Uterus (tissue), 3 donors: ENCODE measurements at regions not wholly inside any gene's neighbourhood (a gene's known extent, or its start where the extent isn't known, plus 50 kb on each side); places are given as distances from the start of the nearest gene placed in this dataset.

Experiments
- DNase-seq, 2 donors: peaks; one replicate each; pipeline ENCODE4 v3.0.0-alpha.2; 2019 to 2020
- H3K27ac ChIP-seq, 2 donors: fragments of 200-600 bp; sonication (generic); 1 replicate in 1 of 2; 2 replicates in 1 of 2; pipeline ENCODE4 v1.5.1; 2016 to 2018
- H3K27me3 ChIP-seq, 2 donors: fragments of 200-600 bp; sonication (generic); one replicate each; pipeline ENCODE4 v1.5.1; 2018 to 2019; ENCODE audit warnings: control low read depth in 1 of 2
- H3K36me3 ChIP-seq, 2 donors: fragments of 200-600 bp; sonication (generic); one replicate each; pipeline ENCODE4 v1.5.1; 2019; ENCODE audit warnings: control low read depth in 1 of 2
- H3K4me1 ChIP-seq, 2 donors: fragments of 200-600 bp; sonication (generic); one replicate each; pipeline ENCODE4 v1.5.1; 2018 to 2019; ENCODE audit warnings: control low read depth in 1 of 2
- H3K4me3 ChIP-seq, 2 donors: fragments of 200-600 bp; sonication (generic); 1 replicate in 1 of 2; 2 replicates in 1 of 2; pipeline ENCODE4 v1.5.1; 2018 to 2019; ENCODE audit warnings: mild to moderate bottlenecking in 1 of 2
- H3K9me3 ChIP-seq, 2 donors: fragments of 200-600 bp; sonication (generic); one replicate each; pipeline ENCODE4 v1.5.1; 2019; ENCODE audit warnings: control low read depth in 1 of 2
- CTCF ChIP-seq, 4 experiments: fragments of 200-600 bp in 2 of 4; fragments of 450-650 bp in 2 of 4; sonication (generic) in 2 of 4; IDR thresholded peaks; one replicate each; pipeline ENCODE4 v1.5.1; 2016 to 2019; ENCODE audit warnings: antibody characterized with exemption in 4 of 4, mild to moderate bottlenecking in 2 of 4, moderate library complexity in 1 of 4
- POLR2A ChIP-seq, 2 donors: fragments of 450-650 bp; IDR thresholded peaks; one replicate each; pipeline ENCODE4 v1.6.1; 2016; ENCODE audit warnings: antibody characterized with exemption in 2 of 2, mild to moderate bottlenecking in 1 of 2, moderate library complexity in 1 of 2
- intact Hi-C: fragments of 100-400 bp; cut with DNase I; formaldehyde crosslinking; loops from one replicate; pipeline ENCODE4 v1.15.1; 2023; ENCODE audit warnings: low total_unique reads
- donor health status: DM: yes; HTN: yes; CAD: no.

- Histone ChIP-seq H3K36me3 (no peaks in the 10 kb centered on the region), H3K27me3 (no peaks in the 10 kb centered on the region), H3K4me1 (no peaks in the 10 kb centered on the region), H3K4me3 (no peak overlapping the region), H3K27ac (no peak overlapping the region), H3K9me3 (no peaks in the 10 kb centered on the region)
- intact Hi-C loops, result no loop called here
- no peak for DNase-seq
- no peak for TF ChIP-seq CTCF (IDR thresholded peaks at IDR 0.05)
- TF ChIP-seq POLR2A (IDR thresholded peaks at IDR 0.05), result no peak
Measured at GRCh38 chr6:19972221-19972620, 135.1 kb downstream of the ID4 start.

- H3K4me1 ChIP-seq, result no peaks in the 10 kb centered on the region
- no peaks in the 10 kb centered on the region for H3K27me3 ChIP-seq
- TF ChIP-seq CTCF (IDR thresholded peaks at IDR 0.05) (no peak), POLR2A (IDR thresholded peaks at IDR 0.05) (no peak)
- no peak overlapping the region for H3K27ac ChIP-seq
- DNase-seq, result no peak
- no peak overlapping the region for H3K4me3 ChIP-seq
- H3K36me3 ChIP-seq, result no peaks in the 10 kb centered on the region
- no peaks in the 10 kb centered on the region for H3K9me3 ChIP-seq
- intact Hi-C loops, result no loop called here
Measured at GRCh38 chr6:19976411-19977129, 139.4 kb downstream of the ID4 start.

- TF ChIP-seq CTCF (IDR thresholded peaks at IDR 0.05), result no peak
- no peak for TF ChIP-seq POLR2A (IDR thresholded peaks at IDR 0.05)
- H3K27me3 ChIP-seq, result no peaks in the 10 kb centered on the region
- no peaks in the 10 kb centered on the region for H3K9me3 ChIP-seq
- H3K36me3 ChIP-seq, result no peaks in the 10 kb centered on the region
- no peak for DNase-seq
- no peak overlapping the region for H3K4me3 ChIP-seq
- intact Hi-C loops, result no loop called here
- no peaks in the 10 kb centered on the region for H3K4me1 ChIP-seq
- H3K27ac ChIP-seq, result no peak overlapping the region
Measured at GRCh38 chr6:19979059-19979458, 141.9 kb downstream of the ID4 start.

GRCh38 chr6:19979986-19980385, 142.8 kb downstream of the ID4 start:
- no peak overlapping the region for H3K27ac ChIP-seq

More at GRCh38 chr6:19979986-19980385, 142.8 kb downstream of the ID4 start:
- no peak for DNase-seq
- TF ChIP-seq CTCF (IDR thresholded peaks at IDR 0.05) (no peak), POLR2A (IDR thresholded peaks at IDR 0.05) (no peak)
- no peaks in the 10 kb centered on the region for H3K27me3 ChIP-seq
- no peak overlapping the region for H3K4me3 ChIP-seq
- H3K9me3 ChIP-seq, result no peaks in the 10 kb centered on the region
- no peaks in the 10 kb centered on the region for H3K4me1 ChIP-seq
- intact Hi-C loops, result no loop called here
- no peaks in the 10 kb centered on the region for H3K36me3 ChIP-seq
